ENCODE measurements at regions not wholly inside any gene's neighbourhood (a gene's known extent, or its start where the extent isn't known, plus 50 kb on each side); places are given as distances from the start of the nearest gene placed in this dataset.

DNA sequence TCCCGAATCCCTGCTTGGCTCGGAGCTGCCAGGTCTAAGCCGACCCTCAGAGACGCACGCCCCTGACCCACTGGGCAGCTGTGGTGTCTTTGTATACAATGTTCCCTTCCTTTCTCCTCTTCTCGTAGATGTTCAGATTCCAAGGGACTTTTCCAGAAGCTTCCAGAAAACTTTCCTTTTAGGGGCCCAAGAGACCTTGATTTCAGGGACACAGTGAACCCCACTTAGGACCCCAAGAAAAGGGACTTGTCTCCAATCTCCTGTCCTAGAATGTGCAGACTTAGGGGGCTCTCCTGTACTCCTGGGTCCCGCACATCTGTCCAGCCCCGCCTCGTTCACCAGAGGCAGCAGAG, 103.5 kb downstream of the EDN3 start:
- TF ChIP-seq, protein P1, sequence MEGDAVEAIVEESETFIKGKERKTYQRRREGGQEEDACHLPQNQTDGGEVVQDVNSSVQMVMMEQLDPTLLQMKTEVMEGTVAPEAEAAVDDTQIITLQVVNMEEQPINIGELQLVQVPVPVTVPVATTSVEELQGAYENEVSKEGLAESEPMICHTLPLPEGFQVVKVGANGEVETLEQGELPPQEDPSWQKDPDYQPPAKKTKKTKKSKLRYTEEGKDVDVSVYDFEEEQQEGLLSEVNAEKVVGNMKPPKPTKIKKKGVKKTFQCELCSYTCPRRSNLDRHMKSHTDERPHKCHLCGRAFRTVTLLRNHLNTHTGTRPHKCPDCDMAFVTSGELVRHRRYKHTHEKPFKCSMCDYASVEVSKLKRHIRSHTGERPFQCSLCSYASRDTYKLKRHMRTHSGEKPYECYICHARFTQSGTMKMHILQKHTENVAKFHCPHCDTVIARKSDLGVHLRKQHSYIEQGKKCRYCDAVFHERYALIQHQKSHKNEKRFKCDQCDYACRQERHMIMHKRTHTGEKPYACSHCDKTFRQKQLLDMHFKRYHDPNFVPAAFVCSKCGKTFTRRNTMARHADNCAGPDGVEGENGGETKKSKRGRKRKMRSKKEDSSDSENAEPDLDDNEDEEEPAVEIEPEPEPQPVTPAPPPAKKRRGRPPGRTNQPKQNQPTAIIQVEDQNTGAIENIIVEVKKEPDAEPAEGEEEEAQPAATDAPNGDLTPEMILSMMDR (IDR thresholded peaks at IDR 0.05) = no peak
- TF ChIP-seq POLR2A (IDR thresholded peaks at IDR 0.05) = no peak

Measured in testis (tissue), 2 donors.